Smooth muscle cell (in vitro differentiated cells): ENCODE measurements at regions not wholly inside any gene's neighbourhood (a gene's known extent, or its start where the extent isn't known, plus 50 kb on each side); places are given as distances from the start of the nearest gene placed in this dataset.

Experiments
- DNase-seq: peaks from one replicate; lab custom pipeline; 2025; ENCODE audit not compliant: unreplicated experiment; lab: John Stamatoyannopoulos, UW
- H2AFZ ChIP-seq: fragments of 200-600 bp; sonication (generic); 2 replicates; pipeline ENCODE4 v1.6.0; 2016; ENCODE audit warnings: antibody characterized with exemption, low read depth, mild to moderate bottlenecking
- H3F3A ChIP-seq: fragments of 200-600 bp; sonication (generic); 2 replicates; pipeline ENCODE4 v1.6.0; 2017; ENCODE audit warnings: antibody characterized with exemption, low read depth
- H3K27ac ChIP-seq: fragments of 200-600 bp; sonication (generic); 2 replicates; pipeline ENCODE4 v1.5.1; 2016; ENCODE audit warnings: low read depth, mild to moderate bottlenecking
- H3K27me3 ChIP-seq: fragments of 200-600 bp; sonication (generic); 2 replicates; pipeline ENCODE4 v1.6.1; 2016; ENCODE audit warnings: low read depth, mild to moderate bottlenecking
- H3K36me3 ChIP-seq: fragments of 200-600 bp; sonication (generic); 2 replicates; pipeline ENCODE4 v1.5.1; 2016; ENCODE audit warnings: low read depth
- H3K4me1 ChIP-seq: fragments of 200-600 bp; sonication (generic); 2 replicates; pipeline ENCODE4 v1.5.1; 2016; ENCODE audit warnings: low read depth
- H3K4me2 ChIP-seq: fragments of 200-600 bp; sonication (generic); 2 replicates; pipeline ENCODE4 v1.6.0; 2016; ENCODE audit warnings: mild to moderate bottlenecking
- H3K4me3 ChIP-seq: fragments of 200-600 bp; sonication (generic); 2 replicates; pipeline ENCODE4 v1.5.1; 2016; ENCODE audit warnings: mild to moderate bottlenecking
- H3K79me2 ChIP-seq: fragments of 200-600 bp; sonication (generic); 2 replicates; pipeline ENCODE4 v1.6.0; 2016; ENCODE audit warnings: low read depth, mild to moderate bottlenecking
- H3K9ac ChIP-seq: fragments of 200-600 bp; sonication (generic); 2 replicates; pipeline ENCODE4 v1.6.0; 2016; ENCODE audit warnings: low read depth
- H3K9me3 ChIP-seq: fragments of 200-600 bp; sonication (generic); replicated peaks from 2 replicates; pipeline ENCODE4 v1.5.1; 2016; ENCODE audit warnings: low read depth
- H4K20me1 ChIP-seq: fragments of 200-600 bp; sonication (generic); 2 replicates; pipeline ENCODE4 v1.6.0; 2016; ENCODE audit warnings: low read depth
- WGBS: methylation state at CpG from one replicate; pipeline ENCODE4 v1.1.7; 2016; ENCODE audit warnings: low lambda C conversion rate; 5-methylcytosine and 5-hydroxymethylcytosine counted together
- TF ChIP-seq, protein P1 (sequence below): fragments of 200-600 bp; sonication (generic); IDR thresholded peaks from 2 replicates; pipeline ENCODE4 v1.5.1; 2017; ENCODE audit warnings: borderline replicate concordance, mild to moderate bottlenecking, antibody characterized with exemption; ENCODE audit not compliant: insufficient read depth, poor library complexity, severe bottlenecking

DNA sequence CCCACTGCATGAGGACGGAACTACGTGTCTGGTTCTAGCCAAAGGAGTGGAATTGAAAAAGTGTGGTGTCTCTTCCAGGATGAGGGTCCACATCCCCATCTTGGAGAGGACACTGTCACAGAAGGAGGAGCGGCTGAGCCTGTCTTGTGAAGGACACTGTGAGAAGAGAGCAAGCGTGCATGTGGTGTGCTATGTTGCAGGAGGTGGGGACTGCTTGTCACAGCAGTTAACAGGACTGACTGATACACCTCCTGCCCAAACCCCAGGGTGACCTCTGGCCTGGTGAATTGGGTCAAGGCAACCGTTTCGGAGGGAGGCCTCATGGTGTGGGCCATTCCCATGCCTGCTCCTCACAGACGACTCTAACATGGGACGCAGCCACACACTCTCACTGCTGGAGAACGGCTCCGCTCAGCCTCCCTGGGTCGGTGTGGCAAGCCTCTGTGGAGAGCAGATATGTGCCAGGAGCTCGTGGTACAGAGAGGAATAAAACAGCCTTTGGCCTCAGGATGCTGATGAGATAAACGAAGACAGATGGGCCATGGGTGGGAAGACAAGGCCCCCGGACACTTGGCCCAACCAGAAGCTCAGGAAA, 56.4 kb upstream of the RBFOX3 start:
- Histone ChIP-seq H3K27me3 (peaks cover 4% of the 10 kb centered on the region), H4K20me1 (no peaks in the 10 kb centered on the region), H3K36me3 (no peaks in the 10 kb centered on the region), H3K79me2 (no peaks in the 10 kb centered on the region), H3K4me2 (no peak overlapping the region), H3F3A (no peaks in the 10 kb centered on the region), H2AFZ (no peak overlapping the region), H3K9me3 (no peaks in the 10 kb centered on the region), H3K27ac (no peak overlapping the region), H3K9ac (no peak overlapping the region), H3K4me1 (no peaks in the 10 kb centered on the region), H3K4me3 (no peak overlapping the region)
- TF ChIP-seq, protein P1, sequence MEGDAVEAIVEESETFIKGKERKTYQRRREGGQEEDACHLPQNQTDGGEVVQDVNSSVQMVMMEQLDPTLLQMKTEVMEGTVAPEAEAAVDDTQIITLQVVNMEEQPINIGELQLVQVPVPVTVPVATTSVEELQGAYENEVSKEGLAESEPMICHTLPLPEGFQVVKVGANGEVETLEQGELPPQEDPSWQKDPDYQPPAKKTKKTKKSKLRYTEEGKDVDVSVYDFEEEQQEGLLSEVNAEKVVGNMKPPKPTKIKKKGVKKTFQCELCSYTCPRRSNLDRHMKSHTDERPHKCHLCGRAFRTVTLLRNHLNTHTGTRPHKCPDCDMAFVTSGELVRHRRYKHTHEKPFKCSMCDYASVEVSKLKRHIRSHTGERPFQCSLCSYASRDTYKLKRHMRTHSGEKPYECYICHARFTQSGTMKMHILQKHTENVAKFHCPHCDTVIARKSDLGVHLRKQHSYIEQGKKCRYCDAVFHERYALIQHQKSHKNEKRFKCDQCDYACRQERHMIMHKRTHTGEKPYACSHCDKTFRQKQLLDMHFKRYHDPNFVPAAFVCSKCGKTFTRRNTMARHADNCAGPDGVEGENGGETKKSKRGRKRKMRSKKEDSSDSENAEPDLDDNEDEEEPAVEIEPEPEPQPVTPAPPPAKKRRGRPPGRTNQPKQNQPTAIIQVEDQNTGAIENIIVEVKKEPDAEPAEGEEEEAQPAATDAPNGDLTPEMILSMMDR, result no peak
- DNase-seq, result no peak
- 91% methylated on average over 14 of the region's 14 CpGs for WGBS

DNA sequence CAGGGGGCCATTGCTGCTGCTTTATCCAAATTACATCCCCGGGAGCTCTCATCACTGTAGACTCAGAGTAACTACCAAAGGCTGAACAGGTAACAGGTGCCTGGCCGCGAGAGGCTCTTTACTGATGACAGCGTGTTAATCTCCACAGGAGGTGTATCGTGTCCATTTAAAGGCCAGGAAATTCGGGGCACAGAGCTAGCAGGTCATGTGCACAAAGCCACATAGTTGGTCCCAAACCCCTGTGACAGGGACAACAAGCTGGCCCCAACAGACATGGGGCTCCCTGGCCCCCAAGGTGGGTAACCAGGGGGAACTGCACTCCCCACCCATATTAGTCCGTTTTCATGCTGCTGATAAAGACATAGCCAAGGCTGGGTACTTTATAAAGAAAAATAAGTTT, 55.3 kb upstream of the RBFOX3 start:
- H3K4me1 ChIP-seq, result no peaks in the 10 kb centered on the region
- no peak overlapping the region for H3K4me2 ChIP-seq
- 84% methylated on average over 7 of the region's 7 CpGs for WGBS
- peaks cover 4% of the 10 kb centered on the region for H3K27me3 ChIP-seq
- H3K9me3 ChIP-seq, result no peaks in the 10 kb centered on the region
- H3K79me2 ChIP-seq, result no peaks in the 10 kb centered on the region
- H2AFZ ChIP-seq, result no peak overlapping the region
- H3F3A ChIP-seq, result no peaks in the 10 kb centered on the region
- H3K36me3 ChIP-seq, result no peaks in the 10 kb centered on the region
- no peak overlapping the region for H3K27ac ChIP-seq
- TF ChIP-seq, protein P1, result no peak
- no peaks in the 10 kb centered on the region for H4K20me1 ChIP-seq
- H3K9ac ChIP-seq, result no peak overlapping the region
- no peak for DNase-seq
- no peak overlapping the region for H3K4me3 ChIP-seq

DNA sequence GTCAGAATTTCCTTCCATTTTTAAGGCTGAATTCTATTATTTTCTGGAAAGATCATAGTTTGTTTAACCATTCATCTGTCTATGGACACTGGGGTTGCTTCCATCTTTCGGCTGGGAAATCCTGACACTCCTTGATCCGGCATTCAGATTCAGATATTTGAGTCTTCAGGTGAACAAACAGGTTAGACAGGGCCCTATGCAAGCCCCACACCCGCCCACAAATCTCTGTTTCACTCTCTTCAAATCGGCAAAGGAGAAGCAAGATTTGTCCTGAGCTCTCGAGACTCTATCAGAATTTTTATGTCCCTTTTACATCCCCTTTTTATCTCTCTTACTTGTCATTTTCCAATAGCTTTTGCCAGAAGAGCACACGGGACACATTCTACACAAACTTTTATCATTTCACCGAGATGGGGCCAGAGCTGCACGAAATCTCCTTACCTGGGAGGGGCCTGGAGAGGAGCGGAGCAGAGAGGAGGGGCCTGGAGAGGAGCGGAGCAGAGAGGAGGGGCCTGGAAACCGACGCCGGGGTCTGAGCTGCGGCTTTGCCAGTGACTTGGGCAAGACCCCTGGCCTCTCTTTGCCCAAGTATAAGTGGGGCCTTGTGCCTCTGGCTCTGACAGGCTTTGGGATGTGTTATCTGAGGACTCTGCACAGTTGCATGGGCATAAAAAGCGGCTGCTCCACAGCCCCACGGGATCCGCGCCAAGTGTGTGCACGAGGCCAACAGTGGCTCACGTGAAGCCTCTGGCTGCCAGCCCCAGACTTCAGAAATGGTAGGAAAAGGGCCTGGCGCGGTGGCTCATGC, 54.3 kb upstream of the RBFOX3 start:
- WGBS, result 36% methylated on average over 22 of the region's 22 CpGs
- Histone ChIP-seq H3K4me2 (peak overlapping the region; percentile 72), H3K79me2 (no peaks in the 10 kb centered on the region), H2AFZ (peak overlapping the region; percentile 72), H3K9me3 (no peaks in the 10 kb centered on the region), H3K27ac (no peak overlapping the region), H3K27me3 (peaks cover 2% of the 10 kb centered on the region), H3K36me3 (no peaks in the 10 kb centered on the region), H4K20me1 (no peaks in the 10 kb centered on the region), H3K4me3 (peak overlapping the region; percentile 36), H3K4me1 (no peaks in the 10 kb centered on the region), H3K9ac (no peak overlapping the region), H3F3A (no peaks in the 10 kb centered on the region)
- DNase-seq, result no peak
- TF ChIP-seq, protein P1, result no peak
